ENCODE measurements at regions not wholly inside any gene's neighbourhood (a gene's known extent, or its start where the extent isn't known, plus 50 kb on each side); places are given as distances from the start of the nearest gene placed in this dataset.
"Not testable (repeated sequence)": the region's sequence is repeated elsewhere in the genome, so short reads cannot be mapped to it uniquely, and the experiment has no call there.

GRCh38 chr10:60605476-60605875 lies 172.8 kb upstream of the CDK1 start:
- TF ChIP-seq CTCF (conservative IDR thresholded peaks at IDR 0.05; ENCODE audit: control insufficient read depth, insufficient read depth, low read depth, low read length) = no peak
- no peak for DNase-seq (ENCODE audit: low read depth)
- no peak overlapping the region for H3K4me3 ChIP-seq (ENCODE audit: control insufficient read depth, low read depth, low read length)

- no peak overlapping the region for H3K4me3 ChIP-seq (ENCODE audit: control insufficient read depth, low read depth, low read length)
- no peak for TF ChIP-seq CTCF (conservative IDR thresholded peaks at IDR 0.05; ENCODE audit: control insufficient read depth, insufficient read depth, low read depth, low read length)
- DNase-seq (ENCODE audit: low read depth) = no peak
These were observed 173.9 kb upstream of the CDK1 start for GRCh38 chr10:60604342-60604741.

GRCh38 chr10:60597513-60597912 lies 180.8 kb upstream of the CDK1 start:
- TF ChIP-seq CTCF (conservative IDR thresholded peaks at IDR 0.05; ENCODE audit: control insufficient read depth, insufficient read depth, low read depth, low read length) = no peak
- no peak for DNase-seq (ENCODE audit: low read depth)
- no peak overlapping the region for H3K4me3 ChIP-seq (ENCODE audit: control insufficient read depth, low read depth, low read length)

- TF ChIP-seq CTCF (conservative IDR thresholded peaks at IDR 0.05; ENCODE audit: control insufficient read depth, insufficient read depth, low read depth, low read length) = no peak
- no peak overlapping the region for H3K4me3 ChIP-seq (ENCODE audit: control insufficient read depth, low read depth, low read length)
- DNase-seq (ENCODE audit: low read depth) = no peak
These were observed 182.4 kb upstream of the CDK1 start for GRCh38 chr10:60595852-60596251.

GRCh38 chr10:60594476-60595051 lies 183.7 kb upstream of the CDK1 start:
- DNase-seq (ENCODE audit: low read depth) = peak; percentile 8
- no peak for TF ChIP-seq CTCF (conservative IDR thresholded peaks at IDR 0.05; ENCODE audit: control insufficient read depth, insufficient read depth, low read depth, low read length)
- no peak overlapping the region for H3K4me3 ChIP-seq (ENCODE audit: control insufficient read depth, low read depth, low read length)

- H3K4me3 ChIP-seq (ENCODE audit: control insufficient read depth, low read depth, low read length) = no peak overlapping the region
- DNase-seq (ENCODE audit: low read depth) = no peak
- no peak for TF ChIP-seq CTCF (conservative IDR thresholded peaks at IDR 0.05; ENCODE audit: control insufficient read depth, insufficient read depth, low read depth, low read length)
These were observed 187.2 kb upstream of the CDK1 start for GRCh38 chr10:60591119-60591518.

- no peak for TF ChIP-seq CTCF (conservative IDR thresholded peaks at IDR 0.05; ENCODE audit: control insufficient read depth, insufficient read depth, low read depth, low read length)
- H3K4me3 ChIP-seq (ENCODE audit: control insufficient read depth, low read depth, low read length) = no peak overlapping the region
- DNase-seq (ENCODE audit: low read depth) = no peak
These were observed 188.9 kb upstream of the CDK1 start for GRCh38 chr10:60589376-60589775.

- DNase-seq (ENCODE audit: low read depth); H3K4me3 ChIP-seq (ENCODE audit: control insufficient read depth, low read depth, low read length): not testable (repeated sequence)
These were observed 192.1 kb upstream of the ANK3 start for GRCh38 chr10:60581782-60582181.
